WTC11 (cell line): ENCODE measurements at regions not wholly inside any gene's neighbourhood (a gene's known extent, or its start where the extent isn't known, plus 50 kb on each side); places are given as distances from the start of the nearest gene placed in this dataset.

ENCODE experiments used
- ATAC-seq: fragments of 200-7000 bp; cut with Tn5 transposase; 2 replicates; pipeline ENCODE4 v1.10.0; 2021; ENCODE audit warnings: mild to moderate bottlenecking, moderate library complexity
- CTCF ChIA-PET: fragments of 300-600 bp; sonication (Branson Sonifier 250); formaldehyde crosslinking; loops from one replicate; lab custom pipeline; 2021; ENCODE audit warnings: antibody characterized with exemption; lab: Charles Lee
- POLR2A ChIA-PET: fragments of 350-600 bp; sonication (Branson Sonifier 250); formaldehyde crosslinking; loops from one replicate; lab custom pipeline; 2021; ENCODE audit warnings: antibody characterized with exemption; lab: Charles Lee
- DNase-seq: peaks from one replicate; pipeline ENCODE4 v3.0.0; 2021; ENCODE audit warnings: low spot score
- H3K27ac Mint-ChIP-seq: 2 replicates; pipeline ENCODE4 v1.8.0; 2021; ENCODE audit warnings: mixed read lengths
- H3K27me3 Mint-ChIP-seq: 2 replicates; pipeline ENCODE4 v1.8.0; 2021; ENCODE audit warnings: low read depth, mild to moderate bottlenecking, moderate library complexity, mixed read lengths
- H3K36me3 Mint-ChIP-seq: 2 replicates; pipeline ENCODE4 v1.8.0; 2021; ENCODE audit warnings: mixed read lengths
- H3K4me1 Mint-ChIP-seq: 2 replicates; pipeline ENCODE4 v1.8.0; 2022; ENCODE audit warnings: mixed read lengths
- H3K4me3 Mint-ChIP-seq: 2 replicates; pipeline ENCODE4 v1.8.0; 2021; ENCODE audit warnings: mild to moderate bottlenecking, moderate library complexity, mixed read lengths
- H3K9me3 Mint-ChIP-seq: 2 replicates; pipeline ENCODE4 v1.8.0; 2021; ENCODE audit warnings: mixed read lengths
- AFF4 ChIP-seq: sonication (generic); formaldehyde crosslinking; IDR thresholded peaks from 2 replicates; pipeline ENCODE4 v1.8.1; 2023; ENCODE audit warnings: mild to moderate bottlenecking, missing genetic modification reagents, borderline replicate concordance
- FOXJ3 ChIP-seq: sonication (generic); formaldehyde crosslinking; IDR thresholded peaks from 2 replicates; pipeline ENCODE4 v1.9.0; 2021; ENCODE audit warnings: missing genetic modification reagents, mild to moderate bottlenecking, borderline replicate concordance
- GABPB1 ChIP-seq: sonication (generic); formaldehyde crosslinking; IDR thresholded peaks from 2 replicates; pipeline ENCODE4 v1.8.1; 2023; ENCODE audit warnings: mild to moderate bottlenecking, missing genetic modification reagents
- HMGA2 ChIP-seq: fragments of 250-450 bp; sonication (Bioruptor Pico); IDR thresholded peaks from 2 replicates; pipeline ENCODE4 v1.4.0; 2021; ENCODE audit warnings: mild to moderate bottlenecking, moderate library complexity
- JAZF1 ChIP-seq: fragments of 250-450 bp; sonication (Bioruptor Pico); IDR thresholded peaks from 2 replicates; pipeline ENCODE4 v1.9.0; 2021; ENCODE audit warnings: moderate library complexity, mild to moderate bottlenecking, inconsistent platforms
- MLX ChIP-seq: sonication (generic); formaldehyde crosslinking; IDR thresholded peaks from 2 replicates; pipeline ENCODE4 v1.8.1; 2023; ENCODE audit warnings: mild to moderate bottlenecking, missing genetic modification reagents, moderate library complexity
- MYBL2 ChIP-seq: sonication (generic); formaldehyde crosslinking; IDR thresholded peaks from 2 replicates; pipeline ENCODE4 v1.8.1; 2023; ENCODE audit warnings: mild to moderate bottlenecking, moderate library complexity, missing genetic modification reagents
- NFATC4 ChIP-seq: fragments of 250-450 bp; sonication (Bioruptor Pico); IDR thresholded peaks from 2 replicates; pipeline ENCODE4 v1.9.0; 2021; ENCODE audit warnings: mild to moderate bottlenecking
- NFE2L1 ChIP-seq: sonication (generic); formaldehyde crosslinking; IDR thresholded peaks from 2 replicates; pipeline ENCODE4 v1.8.1; 2023; ENCODE audit warnings: missing genetic modification reagents
- NR1H2 ChIP-seq: sonication (generic); formaldehyde crosslinking; IDR thresholded peaks from 2 replicates; pipeline ENCODE4 v1.9.0; 2021; ENCODE audit warnings: mild to moderate bottlenecking, moderate library complexity, missing genetic modification reagents
- TEAD4 ChIP-seq: sonication (generic); formaldehyde crosslinking; IDR thresholded peaks from 2 replicates; pipeline ENCODE4 v1.8.0; 2022; ENCODE audit warnings: mild to moderate bottlenecking, missing genetic modification reagents
- ZMAT4 ChIP-seq: fragments of 250-450 bp; sonication (Bioruptor Pico); IDR thresholded peaks from 2 replicates; pipeline ENCODE4 v1.9.0; 2021; ENCODE audit warnings: mild to moderate bottlenecking
- ZNF121 ChIP-seq: sonication (generic); formaldehyde crosslinking; IDR thresholded peaks from 2 replicates; pipeline ENCODE4 v1.8.0; 2023; ENCODE audit warnings: missing genetic modification reagents
- ZNF263 ChIP-seq: sonication (generic); formaldehyde crosslinking; IDR thresholded peaks from 2 replicates; pipeline ENCODE4 v1.8.1; 2022; ENCODE audit warnings: low read depth, mild to moderate bottlenecking, moderate library complexity, missing genetic modification reagents
- TF ChIP-seq, protein P1 (sequence below): sonication (generic); formaldehyde crosslinking; IDR thresholded peaks from 2 replicates; pipeline ENCODE4 v1.8.1; 2022; ENCODE audit warnings: low read depth, mild to moderate bottlenecking, moderate library complexity, missing genetic modification reagents, borderline replicate concordance
- TF ChIP-seq, protein P2 (sequence below): sonication (generic); formaldehyde crosslinking; IDR thresholded peaks from 2 replicates; pipeline ENCODE4 v1.8.1; 2022; ENCODE audit warnings: missing genetic modification reagents, borderline replicate concordance
- TF ChIP-seq, protein P3 (sequence below): sonication (generic); formaldehyde crosslinking; conservative IDR thresholded peaks from 2 replicates; pipeline ENCODE4 v1.8.1; 2022; ENCODE audit warnings: mild to moderate bottlenecking, missing genetic modification reagents
- TF ChIP-seq, protein P4 (sequence below): sonication (generic); formaldehyde crosslinking; IDR thresholded peaks from 2 replicates; pipeline ENCODE4 v1.8.1; 2023; ENCODE audit warnings: mild to moderate bottlenecking, moderate library complexity, missing genetic modification reagents
- TF ChIP-seq, protein P5 (sequence below): sonication (generic); formaldehyde crosslinking; IDR thresholded peaks from 2 replicates; pipeline ENCODE4 v1.8.0; 2022; ENCODE audit warnings: mild to moderate bottlenecking, missing genetic modification reagents

DNA sequence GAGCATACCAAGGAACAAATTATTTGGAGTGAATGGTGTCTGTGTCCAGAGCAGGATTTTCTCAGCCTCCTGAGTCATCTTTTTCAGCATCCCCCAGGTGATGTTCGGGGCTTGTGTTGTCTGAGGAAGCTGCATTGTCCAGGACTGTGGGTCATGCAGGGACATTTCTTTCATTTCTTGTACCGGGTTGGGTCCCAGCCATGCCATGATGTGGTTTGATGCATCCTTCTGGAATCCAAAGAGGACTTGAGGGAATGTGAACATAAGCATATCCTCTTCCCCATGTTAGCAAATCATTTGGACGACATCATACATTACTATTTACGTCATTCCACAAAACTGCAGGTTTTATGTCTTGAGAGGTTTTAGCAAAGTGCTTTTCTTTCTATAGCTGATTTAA is 797.8 kb downstream of the CCDC85A start:
- H3K9me3 Mint-ChIP-seq = peaks cover 66% of the 10 kb centered on the region
- DNase-seq (no peak), ATAC-seq (no peak)

DNA sequence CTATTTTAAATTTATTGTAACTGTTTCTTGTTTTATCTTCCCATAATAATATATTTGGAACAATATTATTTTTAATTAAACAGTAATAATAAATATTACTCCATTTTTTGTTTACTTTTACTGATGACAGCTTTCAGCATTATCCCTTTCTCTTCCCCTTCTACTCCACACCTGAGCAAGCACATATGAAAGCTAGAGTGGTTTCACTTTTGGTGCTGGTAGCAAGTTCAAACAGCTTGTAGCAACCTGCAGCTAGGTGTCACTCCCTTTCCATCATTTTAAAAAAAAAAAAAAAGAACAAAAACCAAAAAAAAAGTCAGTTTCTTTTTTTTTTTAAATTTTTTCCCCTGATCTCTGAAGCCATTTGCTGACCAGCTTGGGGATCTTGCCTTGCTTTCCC is 801.8 kb downstream of the CCDC85A start:
- H3K27ac Mint-ChIP-seq = no peak overlapping the region
- TF ChIP-seq GABPB1 (no peak), ZMAT4 (CRISPR knock-in tag) (no peak), JAZF1 (CRISPR knock-in tag) (no peak), ZNF121 (CRISPR knock-in tag) (no peak)
- TF ChIP-seq, protein P1, sequence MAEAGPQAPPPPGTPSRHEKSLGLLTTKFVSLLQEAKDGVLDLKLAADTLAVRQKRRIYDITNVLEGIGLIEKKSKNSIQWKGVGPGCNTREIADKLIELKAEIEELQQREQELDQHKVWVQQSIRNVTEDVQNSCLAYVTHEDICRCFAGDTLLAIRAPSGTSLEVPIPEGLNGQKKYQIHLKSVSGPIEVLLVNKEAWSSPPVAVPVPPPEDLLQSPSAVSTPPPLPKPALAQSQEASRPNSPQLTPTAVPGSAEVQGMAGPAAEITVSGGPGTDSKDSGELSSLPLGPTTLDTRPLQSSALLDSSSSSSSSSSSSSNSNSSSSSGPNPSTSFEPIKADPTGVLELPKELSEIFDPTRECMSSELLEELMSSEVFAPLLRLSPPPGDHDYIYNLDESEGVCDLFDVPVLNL = no peak
- TF ChIP-seq, protein P2, sequence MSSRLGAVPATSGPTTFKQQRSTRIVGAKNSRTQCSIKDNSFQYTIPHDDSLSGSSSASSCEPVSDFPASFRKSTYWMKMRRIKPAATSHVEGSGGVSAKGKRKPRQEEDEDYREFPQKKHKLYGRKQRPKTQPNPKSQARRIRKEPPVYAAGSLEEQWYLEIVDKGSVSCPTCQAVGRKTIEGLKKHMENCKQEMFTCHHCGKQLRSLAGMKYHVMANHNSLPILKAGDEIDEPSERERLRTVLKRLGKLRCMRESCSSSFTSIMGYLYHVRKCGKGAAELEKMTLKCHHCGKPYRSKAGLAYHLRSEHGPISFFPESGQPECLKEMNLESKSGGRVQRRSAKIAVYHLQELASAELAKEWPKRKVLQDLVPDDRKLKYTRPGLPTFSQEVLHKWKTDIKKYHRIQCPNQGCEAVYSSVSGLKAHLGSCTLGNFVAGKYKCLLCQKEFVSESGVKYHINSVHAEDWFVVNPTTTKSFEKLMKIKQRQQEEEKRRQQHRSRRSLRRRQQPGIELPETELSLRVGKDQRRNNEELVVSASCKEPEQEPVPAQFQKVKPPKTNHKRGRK = no peak
- TF ChIP-seq, protein P3, sequence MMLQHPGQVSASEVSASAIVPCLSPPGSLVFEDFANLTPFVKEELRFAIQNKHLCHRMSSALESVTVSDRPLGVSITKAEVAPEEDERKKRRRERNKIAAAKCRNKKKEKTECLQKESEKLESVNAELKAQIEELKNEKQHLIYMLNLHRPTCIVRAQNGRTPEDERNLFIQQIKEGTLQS (CRISPR knock-in tag) = no peak
- CTCF ChIA-PET = interaction anchor here (0.6 to 1.1 kb wide), 3 partner anchors 417 to 868 kb away, joined by 3 to 5 read pairs (median 3); no protein-coding TSS in a partner anchor
- no peak for DNase-seq
- ATAC-seq = no peak
- H3K4me3 Mint-ChIP-seq = no peak overlapping the region
- H3K36me3 Mint-ChIP-seq = peaks cover 13% of the 10 kb centered on the region
- H3K27me3 Mint-ChIP-seq = no peaks in the 10 kb centered on the region; the same call in 1 of the 2 replicates
- H3K4me1 Mint-ChIP-seq = no peaks in the 10 kb centered on the region
- peaks cover 40% of the 10 kb centered on the region for H3K9me3 Mint-ChIP-seq
- POLR2A ChIA-PET = interaction anchor here (0.6 kb wide), 1 partner anchor 186 kb away, joined by 5 read pairs; no protein-coding TSS in a partner anchor

More for the DNA sequence above, 797.8 kb downstream of the CCDC85A start:
- H3K4me3 Mint-ChIP-seq = no peak overlapping the region
- CTCF ChIA-PET = no interaction called here
- no peak overlapping the region for H3K27ac Mint-ChIP-seq
- POLR2A ChIA-PET = no interaction called here
- H3K4me1 Mint-ChIP-seq = no peaks in the 10 kb centered on the region
- H3K36me3 Mint-ChIP-seq = peaks cover 31% of the 10 kb centered on the region
- no peak for TF ChIP-seq MYBL2 (CRISPR knock-in tag)
- no peaks in the 10 kb centered on the region; the same call in 1 of the 2 replicates for H3K27me3 Mint-ChIP-seq

DNA sequence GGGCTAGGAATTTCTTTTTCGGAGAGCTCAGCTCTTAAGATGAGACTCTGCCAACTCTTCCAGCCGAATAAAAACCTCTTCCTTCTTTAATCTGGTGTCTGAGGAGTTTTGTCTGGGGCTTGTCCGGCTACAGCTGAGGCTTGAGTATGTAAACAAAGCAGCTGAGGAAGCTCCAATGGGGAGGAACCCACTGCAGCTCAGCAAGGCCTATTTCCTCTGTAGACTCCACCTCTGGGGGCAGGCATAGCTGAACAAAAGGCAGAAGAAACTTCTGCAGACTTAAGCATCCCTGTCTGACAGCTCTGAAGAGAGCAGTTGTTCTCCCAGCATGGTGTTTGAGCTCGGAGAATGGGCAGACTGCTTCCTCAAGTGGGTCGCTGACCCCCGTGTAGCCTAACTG is 838.7 kb downstream of the CCDC85A start:
- H3K36me3 Mint-ChIP-seq = peaks cover 27% of the 10 kb centered on the region
- ChIA-PET POLR2A (no interaction called here), CTCF (no interaction called here)
- no peak for DNase-seq
- no peaks in the 10 kb centered on the region for H3K27me3 Mint-ChIP-seq
- peaks cover 45% of the 10 kb centered on the region for H3K9me3 Mint-ChIP-seq
- no peak overlapping the region for H3K27ac Mint-ChIP-seq
- H3K4me1 Mint-ChIP-seq = peaks cover 6% of the 10 kb centered on the region; the same call in 1 of the 2 replicates
- peak; percentile 84 for ATAC-seq
- H3K4me3 Mint-ChIP-seq = no peak overlapping the region
- TF ChIP-seq HMGA2 (CRISPR knock-in tag) (no peak), FOXJ3 (CRISPR knock-in tag) (no peak), AFF4 (no peak), MLX (CRISPR knock-in tag) (no peak), NFE2L1 (CRISPR knock-in tag) (no peak), NFATC4 (CRISPR knock-in tag) (no peak), GABPB1 (no peak), ZNF263 (CRISPR knock-in tag) (no peak), TEAD4 (CRISPR knock-in tag) (no peak), NR1H2 (CRISPR knock-in tag) (no peak)
- TF ChIP-seq, protein P4, sequence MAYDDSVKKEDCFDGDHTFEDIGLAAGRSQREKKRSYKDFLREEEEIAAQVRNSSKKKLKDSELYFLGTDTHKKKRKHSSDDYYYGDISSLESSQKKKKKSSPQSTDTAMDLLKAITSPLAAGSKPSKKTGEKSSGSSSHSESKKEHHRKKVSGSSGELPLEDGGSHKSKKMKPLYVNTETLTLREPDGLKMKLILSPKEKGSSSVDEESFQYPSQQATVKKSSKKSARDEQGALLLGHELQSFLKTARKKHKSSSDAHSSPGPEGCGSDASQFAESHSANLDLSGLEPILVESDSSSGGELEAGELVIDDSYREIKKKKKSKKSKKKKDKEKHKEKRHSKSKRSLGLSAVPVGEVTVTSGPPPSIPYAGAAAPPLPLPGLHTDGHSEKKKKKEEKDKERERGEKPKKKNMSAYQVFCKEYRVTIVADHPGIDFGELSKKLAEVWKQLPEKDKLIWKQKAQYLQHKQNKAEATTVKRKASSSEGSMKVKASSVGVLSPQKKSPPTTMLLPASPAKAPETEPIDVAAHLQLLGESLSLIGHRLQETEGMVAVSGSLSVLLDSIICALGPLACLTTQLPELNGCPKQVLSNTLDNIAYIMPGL = no peak
- TF ChIP-seq, protein P5, sequence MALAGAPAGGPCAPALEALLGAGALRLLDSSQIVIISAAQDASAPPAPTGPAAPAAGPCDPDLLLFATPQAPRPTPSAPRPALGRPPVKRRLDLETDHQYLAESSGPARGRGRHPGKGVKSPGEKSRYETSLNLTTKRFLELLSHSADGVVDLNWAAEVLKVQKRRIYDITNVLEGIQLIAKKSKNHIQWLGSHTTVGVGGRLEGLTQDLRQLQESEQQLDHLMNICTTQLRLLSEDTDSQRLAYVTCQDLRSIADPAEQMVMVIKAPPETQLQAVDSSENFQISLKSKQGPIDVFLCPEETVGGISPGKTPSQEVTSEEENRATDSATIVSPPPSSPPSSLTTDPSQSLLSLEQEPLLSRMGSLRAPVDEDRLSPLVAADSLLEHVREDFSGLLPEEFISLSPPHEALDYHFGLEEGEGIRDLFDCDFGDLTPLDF = no peak
